ENCODE measurements at regions not wholly inside any gene's neighbourhood (a gene's known extent, or its start where the extent isn't known, plus 50 kb on each side); places are given as distances from the start of the nearest gene placed in this dataset.

GRCh38 chr7:139172775-139173174 is 58.3 kb upstream of the UBN2 start:
- CTCF ChIA-PET = no interaction called here
- intact Hi-C loops (cut with micrococcal nuclease) = no loop called here
- Histone ChIP-seq H3F3A (ENCODE audit: low read length, unreplicated experiment) (no peaks in the 10 kb centered on the region), H3K36me3 (ENCODE audit: low read depth, low read length) (no peaks in the 10 kb centered on the region), H2AFZ (ENCODE audit: low read length) (no peak overlapping the region), H3K79me2 (ENCODE audit: low read length) (no peaks in the 10 kb centered on the region), H3K9ac (ENCODE audit: low read length) (no peak overlapping the region), H4K20me1 (ENCODE audit: low read length) (no peaks in the 10 kb centered on the region), H3K9me3 (ENCODE audit: low read length) (no peaks in the 10 kb centered on the region), H3K4me1 (ENCODE audit: insufficient read depth, low read length) (no peaks in the 10 kb centered on the region), H3K27me3 (ENCODE audit: low read length) (no peaks in the 10 kb centered on the region), H3K9me2 (replicated peaks; ENCODE audit: low read length) (no peaks in the 10 kb centered on the region), H3K4me3 (ENCODE audit: low read length) (no peak overlapping the region), H3K4me2 (ENCODE audit: low read length) (no peak overlapping the region), H3K27ac (ENCODE audit: low read length) (no peak overlapping the region)
- ATAC-seq (no peak), DNase-seq (no peak)
- no peak for TF ChIP-seq CTCF (conservative IDR thresholded peaks at IDR 0.05; ENCODE audit: low read depth, low read length)
- BruUV-seq (replicated peaks) = no TSS peak
- POLR2A ChIA-PET (ENCODE audit: unreplicated experiment) = no interaction called here

GRCh38 chr7:139177696-139178095 is 53.3 kb upstream of the UBN2 start:
- no TSS peak for BruUV-seq (replicated peaks)
- no peak for TF ChIP-seq EZH2phosphoT487 (IDR thresholded peaks at IDR 0.05; ENCODE audit: borderline replicate concordance, low read length)
- TF ChIP-seq EZH2 (IDR thresholded peaks at IDR 0.05; ENCODE audit: low read length, unreplicated experiment) = no peak
- TF ChIP-seq CTCF (conservative IDR thresholded peaks at IDR 0.05; ENCODE audit: low read depth, low read length) = no peak
- DNase-seq (no peak), ATAC-seq (no peak)
- H3K36me3 ChIP-seq (ENCODE audit: low read depth, low read length) = no peaks in the 10 kb centered on the region
- ChIA-PET POLR2A (ENCODE audit: unreplicated experiment) (no interaction called here), CTCF (no interaction called here)
- no peak overlapping the region for H3K4me2 ChIP-seq (ENCODE audit: low read length)
- H3K79me2 ChIP-seq (ENCODE audit: low read length) = no peaks in the 10 kb centered on the region
- no peak overlapping the region for H2AFZ ChIP-seq (ENCODE audit: low read length)
- H3K9ac ChIP-seq (ENCODE audit: low read length) = no peak overlapping the region
- H3K27me3 ChIP-seq (ENCODE audit: low read length) = no peaks in the 10 kb centered on the region
- peaks cover 19% of the 10 kb centered on the region for H3K4me1 ChIP-seq (ENCODE audit: insufficient read depth, low read length)
- no peaks in the 10 kb centered on the region for H3K9me3 ChIP-seq (ENCODE audit: low read length)
- H3K4me3 ChIP-seq (ENCODE audit: low read length) = no peak overlapping the region
- no peak overlapping the region for H3K27ac ChIP-seq (ENCODE audit: low read length)
- no peaks in the 10 kb centered on the region for H4K20me1 ChIP-seq (ENCODE audit: low read length)
- H3K9me2 ChIP-seq (replicated peaks; ENCODE audit: low read length) = no peaks in the 10 kb centered on the region
- intact Hi-C loops (cut with micrococcal nuclease) = no loop called here
- H3F3A ChIP-seq (ENCODE audit: low read length, unreplicated experiment) = peaks cover 6% of the 10 kb centered on the region

- H3F3A ChIP-seq (ENCODE audit: low read length, unreplicated experiment) = peaks cover 6% of the 10 kb centered on the region
- DNase-seq = peak; percentile 74
- H4K20me1 ChIP-seq (ENCODE audit: low read length) = no peaks in the 10 kb centered on the region
- peak overlapping the region; percentile 51 for H3K4me2 ChIP-seq (ENCODE audit: low read length)
- 0 out of 2 replicates have a peak, but pooled peaks cover 5% of the 10 kb centered on the region for H3K36me3 ChIP-seq (ENCODE audit: low read depth, low read length)
- H3K79me2 ChIP-seq (ENCODE audit: low read length) = no peaks in the 10 kb centered on the region
- ATAC-seq = peak; percentile 68
- H3K9ac ChIP-seq (ENCODE audit: low read length) = peak overlapping the region; percentile 11; the same call in 1 of the 2 replicates
- no peaks in the 10 kb centered on the region for H3K9me3 ChIP-seq (ENCODE audit: low read length)
- H3K9me2 ChIP-seq (replicated peaks; ENCODE audit: low read length) = no peaks in the 10 kb centered on the region
- POLR2A ChIA-PET (ENCODE audit: unreplicated experiment) = no interaction called here
- H3K27me3 ChIP-seq (ENCODE audit: low read length) = no peaks in the 10 kb centered on the region
- CTCF ChIA-PET = no interaction called here
- no TSS peak for BruUV-seq (replicated peaks)
- TF ChIP-seq EZH2 (IDR thresholded peaks at IDR 0.05; ENCODE audit: low read length, unreplicated experiment) (no peak), CTCF (conservative IDR thresholded peaks at IDR 0.05; ENCODE audit: low read depth, low read length) (no peak), EZH2phosphoT487 (IDR thresholded peaks at IDR 0.05; ENCODE audit: borderline replicate concordance, low read length) (no peak)
- no peak overlapping the region for H2AFZ ChIP-seq (ENCODE audit: low read length)
- intact Hi-C loops (cut with micrococcal nuclease) = no loop called here
- H3K27ac ChIP-seq (ENCODE audit: low read length) = peak overlapping the region; percentile 81
- H3K4me3 ChIP-seq (ENCODE audit: low read length) = no peak overlapping the region
- H3K4me1 ChIP-seq (ENCODE audit: insufficient read depth, low read length) = peaks cover 19% of the 10 kb centered on the region
Observed at GRCh38 chr7:139180700-139181311, 50.2 kb upstream of the UBN2 start.

All from PC-3 (cell line).